ENCODE measurements at regions not wholly inside any gene's neighbourhood (a gene's known extent, or its start where the extent isn't known, plus 50 kb on each side); places are given as distances from the start of the nearest gene placed in this dataset.

GRCh38 chr14:86574051-86574777 lies 1044.3 kb downstream of the FLRT2 start:
- no peak for TF ChIP-seq EZH2 (IDR thresholded peaks at IDR 0.05; ENCODE audit: low read depth, unreplicated experiment)
- TF ChIP-seq JUNB (IDR thresholded peaks at IDR 0.05; ENCODE audit: unreplicated experiment), result no peak
- no peak for TF ChIP-seq CTCF (conservative IDR thresholded peaks at IDR 0.05; ENCODE audit: low read depth in 2 of 2)
- TF ChIP-seq REST (IDR thresholded peaks at IDR 0.05; ENCODE audit: unreplicated experiment), result no peak
- no peak for TF ChIP-seq POLR2AphosphoS5 (IDR thresholded peaks at IDR 0.05; ENCODE audit: low read depth)
- no peak for TF ChIP-seq ZNF114 (CRISPR knock-in tag; IDR thresholded peaks at IDR 0.05)
- no peak for TF ChIP-seq CREB1 (CRISPR knock-in tag; IDR thresholded peaks at IDR 0.05; ENCODE audit: low read depth)
- no peak for TF ChIP-seq ZNF462 (CRISPR knock-in tag; IDR thresholded peaks at IDR 0.05)
- TF ChIP-seq EZH2phosphoT487 (IDR thresholded peaks at IDR 0.05; ENCODE audit: unreplicated experiment), result no peak
- no peak for TF ChIP-seq NANOG (IDR thresholded peaks at IDR 0.05; ENCODE audit: borderline replicate concordance)
- no peak for TF ChIP-seq ETS1 (IDR thresholded peaks at IDR 0.05)
- TF ChIP-seq ZNF331 (CRISPR knock-in tag; IDR thresholded peaks at IDR 0.05; ENCODE audit: low read depth), result no peak
- no peak for TF ChIP-seq STAT1 (IDR thresholded peaks at IDR 0.05; ENCODE audit: unreplicated experiment)

All from GM23338 (cell line).